HCT116 (cell line): ENCODE measurements at regions not wholly inside any gene's neighbourhood (a gene's known extent, or its start where the extent isn't known, plus 50 kb on each side); places are given as distances from the start of the nearest gene placed in this dataset.

ENCODE experiments used
- CEBPB ChIP-seq: IDR thresholded peaks from 2 replicates; pipeline ENCODE4 v1.6.1; 2012; ENCODE audit warnings: low read depth
- ELF1 ChIP-seq: IDR thresholded peaks from 2 replicates; pipeline ENCODE4 v1.6.1; 2012; ENCODE audit warnings: low read depth, borderline replicate concordance
- EZH2 ChIP-seq: fragments of 200-600 bp; sonication (generic); IDR thresholded peaks from 2 replicates; pipeline ENCODE4 v1.6.1; 2017; ENCODE audit warnings: antibody characterized with exemption, mixed run types
- POLR2A ChIP-seq: IDR thresholded peaks from 2 replicates; pipeline ENCODE4 v1.7.0; 2011; ENCODE audit warnings: borderline replicate concordance; ENCODE audit not compliant: insufficient read depth, insufficient read length; ENCODE audit errors: extremely low read depth
- POLR2AphosphoS5 ChIP-seq: IDR thresholded peaks from 2 replicates; pipeline ENCODE4 v1.6.1; 2011; ENCODE audit warnings: mild to moderate bottlenecking, low read depth, low read length, moderate library complexity
- SP1 ChIP-seq: IDR thresholded peaks from 2 replicates; pipeline ENCODE4 v1.6.1; 2012; ENCODE audit warnings: low read depth
- TCF7L2 ChIP-seq: IDR thresholded peaks from 2 replicates; pipeline ENCODE4 v1.7.0; 2011; ENCODE audit warnings: borderline replicate concordance, inconsistent platforms; ENCODE audit not compliant: insufficient read depth, insufficient read length; ENCODE audit errors: extremely low read depth
- ZNF274 ChIP-seq: fragments of 200-500 bp; sonication (Bioruptor generic); IDR thresholded peaks from 2 replicates; pipeline ENCODE4 v1.6.1; 2014; ENCODE audit warnings: mild to moderate bottlenecking, low read depth, low read length, inconsistent platforms
- TF ChIP-seq, protein P1 (sequence below), 3 experiments: fragments of 200-600 bp in 1 of 3; sonication (generic) in 1 of 3; IDR thresholded peaks in 2 of 3; conservative IDR thresholded peaks in 1 of 3; 2 replicates each; pipeline ENCODE4 v1.5.1; 2012 to 2017; ENCODE audit warnings: low read depth in 2 of 3, low read length in 2 of 3, antibody characterized with exemption in 1 of 3, borderline replicate concordance in 1 of 3, control low read depth in 1 of 3, mild to moderate bottlenecking in 1 of 3, mixed read lengths in 1 of 3, mixed run types in 1 of 3, moderate library complexity in 1 of 3; ENCODE audit not compliant: insufficient read depth in 1 of 3
- TF ChIP-seq, protein P2 (sequence below): IDR thresholded peaks from 2 replicates; pipeline ENCODE4 v1.6.1; 2012
- TF ChIP-seq, protein P3 (sequence below): IDR thresholded peaks from 2 replicates; pipeline ENCODE4 v1.6.1; 2012; ENCODE audit warnings: low read depth
- TF ChIP-seq, protein P4 (sequence below): IDR thresholded peaks from 2 replicates; pipeline ENCODE4 v1.6.1; 2011; ENCODE audit warnings: mild to moderate bottlenecking, low read length, moderate library complexity; ENCODE audit not compliant: insufficient replicate concordance; ENCODE audit errors: extremely low read depth
- TF ChIP-seq, protein P5 (sequence below): IDR thresholded peaks from 2 replicates; pipeline ENCODE4 v1.6.1; 2012

DNA sequence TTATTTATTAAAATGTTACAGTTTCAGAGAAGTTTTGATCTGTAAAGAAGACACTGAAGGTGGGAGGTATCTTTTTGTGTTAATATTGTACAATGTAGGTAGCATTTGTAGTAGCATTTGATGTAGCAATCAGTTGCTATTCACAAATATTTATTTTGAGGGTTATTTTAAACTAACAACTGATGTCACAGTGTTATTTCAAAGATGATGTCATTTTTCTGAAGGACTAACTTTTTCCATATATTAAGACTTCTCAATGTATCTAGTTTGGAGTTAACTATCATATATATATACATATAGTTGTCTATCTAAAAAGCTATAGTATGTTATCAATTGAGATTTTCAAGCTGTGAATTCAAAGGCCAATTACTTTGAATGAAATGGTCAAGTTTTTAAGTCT lies 1003.3 kb downstream of the DSC3 start:
- no peak for TF ChIP-seq TCF7L2
- TF ChIP-seq POLR2A, result no peak
- TF ChIP-seq CEBPB, result no peak
- TF ChIP-seq, protein P1, sequence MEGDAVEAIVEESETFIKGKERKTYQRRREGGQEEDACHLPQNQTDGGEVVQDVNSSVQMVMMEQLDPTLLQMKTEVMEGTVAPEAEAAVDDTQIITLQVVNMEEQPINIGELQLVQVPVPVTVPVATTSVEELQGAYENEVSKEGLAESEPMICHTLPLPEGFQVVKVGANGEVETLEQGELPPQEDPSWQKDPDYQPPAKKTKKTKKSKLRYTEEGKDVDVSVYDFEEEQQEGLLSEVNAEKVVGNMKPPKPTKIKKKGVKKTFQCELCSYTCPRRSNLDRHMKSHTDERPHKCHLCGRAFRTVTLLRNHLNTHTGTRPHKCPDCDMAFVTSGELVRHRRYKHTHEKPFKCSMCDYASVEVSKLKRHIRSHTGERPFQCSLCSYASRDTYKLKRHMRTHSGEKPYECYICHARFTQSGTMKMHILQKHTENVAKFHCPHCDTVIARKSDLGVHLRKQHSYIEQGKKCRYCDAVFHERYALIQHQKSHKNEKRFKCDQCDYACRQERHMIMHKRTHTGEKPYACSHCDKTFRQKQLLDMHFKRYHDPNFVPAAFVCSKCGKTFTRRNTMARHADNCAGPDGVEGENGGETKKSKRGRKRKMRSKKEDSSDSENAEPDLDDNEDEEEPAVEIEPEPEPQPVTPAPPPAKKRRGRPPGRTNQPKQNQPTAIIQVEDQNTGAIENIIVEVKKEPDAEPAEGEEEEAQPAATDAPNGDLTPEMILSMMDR (IDR thresholded peaks at IDR 0.05 in 2 of 3, conservative IDR thresholded peaks at IDR 0.05 in 1 of 3; ENCODE audit: borderline replicate concordance in 1 of 3, insufficient read depth in 1 of 3, low read depth in 2 of 3, low read length in 2 of 3), result no peak
- no peak for TF ChIP-seq POLR2AphosphoS5
- no peak for TF ChIP-seq ZNF274
- TF ChIP-seq, protein P2, sequence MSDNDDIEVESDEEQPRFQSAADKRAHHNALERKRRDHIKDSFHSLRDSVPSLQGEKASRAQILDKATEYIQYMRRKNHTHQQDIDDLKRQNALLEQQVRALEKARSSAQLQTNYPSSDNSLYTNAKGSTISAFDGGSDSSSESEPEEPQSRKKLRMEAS, result no peak
- TF ChIP-seq, protein P3, sequence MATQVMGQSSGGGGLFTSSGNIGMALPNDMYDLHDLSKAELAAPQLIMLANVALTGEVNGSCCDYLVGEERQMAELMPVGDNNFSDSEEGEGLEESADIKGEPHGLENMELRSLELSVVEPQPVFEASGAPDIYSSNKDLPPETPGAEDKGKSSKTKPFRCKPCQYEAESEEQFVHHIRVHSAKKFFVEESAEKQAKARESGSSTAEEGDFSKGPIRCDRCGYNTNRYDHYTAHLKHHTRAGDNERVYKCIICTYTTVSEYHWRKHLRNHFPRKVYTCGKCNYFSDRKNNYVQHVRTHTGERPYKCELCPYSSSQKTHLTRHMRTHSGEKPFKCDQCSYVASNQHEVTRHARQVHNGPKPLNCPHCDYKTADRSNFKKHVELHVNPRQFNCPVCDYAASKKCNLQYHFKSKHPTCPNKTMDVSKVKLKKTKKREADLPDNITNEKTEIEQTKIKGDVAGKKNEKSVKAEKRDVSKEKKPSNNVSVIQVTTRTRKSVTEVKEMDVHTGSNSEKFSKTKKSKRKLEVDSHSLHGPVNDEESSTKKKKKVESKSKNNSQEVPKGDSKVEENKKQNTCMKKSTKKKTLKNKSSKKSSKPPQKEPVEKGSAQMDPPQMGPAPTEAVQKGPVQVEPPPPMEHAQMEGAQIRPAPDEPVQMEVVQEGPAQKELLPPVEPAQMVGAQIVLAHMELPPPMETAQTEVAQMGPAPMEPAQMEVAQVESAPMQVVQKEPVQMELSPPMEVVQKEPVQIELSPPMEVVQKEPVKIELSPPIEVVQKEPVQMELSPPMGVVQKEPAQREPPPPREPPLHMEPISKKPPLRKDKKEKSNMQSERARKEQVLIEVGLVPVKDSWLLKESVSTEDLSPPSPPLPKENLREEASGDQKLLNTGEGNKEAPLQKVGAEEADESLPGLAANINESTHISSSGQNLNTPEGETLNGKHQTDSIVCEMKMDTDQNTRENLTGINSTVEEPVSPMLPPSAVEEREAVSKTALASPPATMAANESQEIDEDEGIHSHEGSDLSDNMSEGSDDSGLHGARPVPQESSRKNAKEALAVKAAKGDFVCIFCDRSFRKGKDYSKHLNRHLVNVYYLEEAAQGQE, result no peak
- TF ChIP-seq, protein P4, sequence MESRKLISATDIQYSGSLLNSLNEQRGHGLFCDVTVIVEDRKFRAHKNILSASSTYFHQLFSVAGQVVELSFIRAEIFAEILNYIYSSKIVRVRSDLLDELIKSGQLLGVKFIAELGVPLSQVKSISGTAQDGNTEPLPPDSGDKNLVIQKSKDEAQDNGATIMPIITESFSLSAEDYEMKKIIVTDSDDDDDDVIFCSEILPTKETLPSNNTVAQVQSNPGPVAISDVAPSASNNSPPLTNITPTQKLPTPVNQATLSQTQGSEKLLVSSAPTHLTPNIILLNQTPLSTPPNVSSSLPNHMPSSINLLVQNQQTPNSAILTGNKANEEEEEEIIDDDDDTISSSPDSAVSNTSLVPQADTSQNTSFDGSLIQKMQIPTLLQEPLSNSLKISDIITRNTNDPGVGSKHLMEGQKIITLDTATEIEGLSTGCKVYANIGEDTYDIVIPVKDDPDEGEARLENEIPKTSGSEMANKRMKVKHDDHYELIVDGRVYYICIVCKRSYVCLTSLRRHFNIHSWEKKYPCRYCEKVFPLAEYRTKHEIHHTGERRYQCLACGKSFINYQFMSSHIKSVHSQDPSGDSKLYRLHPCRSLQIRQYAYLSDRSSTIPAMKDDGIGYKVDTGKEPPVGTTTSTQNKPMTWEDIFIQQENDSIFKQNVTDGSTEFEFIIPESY, result no peak
- no peak for TF ChIP-seq SP1
- no peak for TF ChIP-seq EZH2
- no peak for TF ChIP-seq ELF1
- TF ChIP-seq, protein P5, sequence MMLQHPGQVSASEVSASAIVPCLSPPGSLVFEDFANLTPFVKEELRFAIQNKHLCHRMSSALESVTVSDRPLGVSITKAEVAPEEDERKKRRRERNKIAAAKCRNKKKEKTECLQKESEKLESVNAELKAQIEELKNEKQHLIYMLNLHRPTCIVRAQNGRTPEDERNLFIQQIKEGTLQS, result no peak
